Spleen (tissue), 11 donors: ENCODE measurements at regions not wholly inside any gene's neighbourhood (a gene's known extent, or its start where the extent isn't known, plus 50 kb on each side); places are given as distances from the start of the nearest gene placed in this dataset.

Experiments
- DNase-seq: peaks from one replicate; pipeline ENCODE4 v3.0.0-alpha.2; 2020
- H3K27ac ChIP-seq, 8 donors: fragments of 200-600 bp; sonication (generic) in 7 of 8; 1 replicate in 4 of 8; 2 replicates in 4 of 8; pipeline versions ENCODE4 v1.5.0 to v1.8.0; 2016 to 2021; ENCODE audit warnings: inconsistent platforms in 4 of 8, mild to moderate bottlenecking in 4 of 8, moderate library complexity in 1 of 8
- H3K27me3 ChIP-seq, 7 donors: fragments of 200-600 bp; sonication (generic) in 6 of 7; replicated peaks in 1 of 7; 1 replicate in 4 of 7; 2 replicates in 3 of 7; pipeline versions ENCODE4 v1.5.0 to v1.8.0; 2016 to 2021; ENCODE audit warnings: inconsistent platforms in 3 of 7, mild to moderate bottlenecking in 1 of 7
- H3K36me3 ChIP-seq, 6 donors: fragments of 200-600 bp; sonication (generic) in 5 of 6; 1 replicate in 4 of 6; 2 replicates in 2 of 6; pipeline versions ENCODE4 v1.5.0 to v1.8.0; 2016 to 2021; ENCODE audit warnings: inconsistent platforms in 2 of 6
- H3K4me1 ChIP-seq, 6 donors: fragments of 200-600 bp; sonication (generic) in 5 of 6; 1 replicate in 3 of 6; 2 replicates in 3 of 6; pipeline versions ENCODE4 v1.5.0 to v1.8.0; 2016 to 2021; ENCODE audit warnings: inconsistent platforms in 3 of 6
- H3K4me3 ChIP-seq, 8 donors: fragments of 200-600 bp; sonication (generic) in 7 of 8; 1 replicate in 4 of 8; 2 replicates in 4 of 8; pipeline versions ENCODE4 v1.5.0 to v1.8.0; 2016 to 2021; ENCODE audit warnings: inconsistent platforms in 4 of 8, mild to moderate bottlenecking in 4 of 8, moderate library complexity in 2 of 8
- H3K9me3 ChIP-seq, 8 donors: fragments of 200-600 bp; sonication (generic) in 7 of 8; 1 replicate in 4 of 8; 2 replicates in 4 of 8; pipeline versions ENCODE4 v1.5.0 to v1.8.0; 2016 to 2021; ENCODE audit warnings: inconsistent platforms in 4 of 8
- CTCF ChIP-seq, 11 experiments: fragments of 200-600 bp in 7 of 11; fragments of 450-650 bp in 4 of 11; sonication (generic) in 4 of 11; IDR thresholded peaks in 8 of 11; conservative IDR thresholded peaks in 3 of 11; 1 replicate in 7 of 11; 2 replicates in 4 of 11; pipeline versions ENCODE4 v1.4.0 to v1.8.0; 2016 to 2021; ENCODE audit warnings: antibody characterized with exemption in 11 of 11, inconsistent platforms in 4 of 11, mild to moderate bottlenecking in 1 of 11
- POLR2A ChIP-seq, 3 donors: fragments of 450-650 bp; IDR thresholded peaks; one replicate each; pipeline ENCODE4 v1.5.1; 2017; ENCODE audit warnings: antibody characterized with exemption in 3 of 3, mild to moderate bottlenecking in 1 of 3
- POLR2AphosphoS5 ChIP-seq, 3 donors: sonication (generic); formaldehyde crosslinking; IDR thresholded peaks; one replicate each; pipeline ENCODE4 v1.5.1; 2017; ENCODE audit warnings: antibody characterized with exemption in 3 of 3
- WGBS, 5 donors: extraction: QIAGEN DNeasy Blood & Tissue Kit in 3 of 5; methylation state at CpG; one replicate each; pipeline versions ENCODE4 v1.1.5 to v1.1.7; 2013 to 2018; 5-methylcytosine and 5-hydroxymethylcytosine counted together
- intact Hi-C: fragments of 100-400 bp; cut with DNase I; formaldehyde crosslinking; loops from one replicate; pipeline ENCODE4 v1.15.0; 2023; ENCODE audit warnings: low total_unique reads
- donor health status: healthy with polysubstance abuse.
- donor health status: DM: no; HTN: no; CAD: no; lungs with moderate emphysema.
- donor health status: DM: no; HTN: no; CAD: no.
- donor health status: Bipolar disorder and iron deficiency.
- donor health status: healthy.
- donor health status: DM: no; HTN: no; CAD: no.
- donor health status: DM: yes; HTN: yes; CAD: no.

- no peaks in the 10 kb centered on the region for H3K4me1 ChIP-seq
- intact Hi-C loops = no loop called here
- WGBS, 5 donors = 58 to 75% (median 62%) methylated on average over 3 of the region's 3 CpGs
- TF ChIP-seq POLR2AphosphoS5 (IDR thresholded peaks at IDR 0.05) (no peak), POLR2A (IDR thresholded peaks at IDR 0.05) (no peak), CTCF (IDR thresholded peaks at IDR 0.05 in 8 of 11, conservative IDR thresholded peaks at IDR 0.05 in 3 of 11) (no peak)
- no peaks in the 10 kb centered on the region for H3K27me3 ChIP-seq
- H3K27ac ChIP-seq = no peak overlapping the region
- no peak for DNase-seq
- no peaks in the 10 kb centered on the region for H3K36me3 ChIP-seq
- H3K9me3 ChIP-seq = no peaks in the 10 kb centered on the region
- no peak overlapping the region for H3K4me3 ChIP-seq
Observed at GRCh38 chr2:76082509-76082908, 371.8 kb upstream of the GCFC2 start.

- no peaks in the 10 kb centered on the region for H3K36me3 ChIP-seq
- no peaks in the 10 kb centered on the region for H3K9me3 ChIP-seq
- no peaks in the 10 kb centered on the region for H3K27me3 ChIP-seq
- intact Hi-C loops = no loop called here
- TF ChIP-seq POLR2AphosphoS5 (IDR thresholded peaks at IDR 0.05) = no peak
- TF ChIP-seq POLR2A (IDR thresholded peaks at IDR 0.05) = no peak
- no peak for TF ChIP-seq CTCF (IDR thresholded peaks at IDR 0.05 in 8 of 11, conservative IDR thresholded peaks at IDR 0.05 in 3 of 11)
- WGBS, 5 donors = 25 to 43% (median 37%) methylated on average over 2 of the region's 2 CpGs
- no peak overlapping the region for H3K4me3 ChIP-seq
- DNase-seq = no peak
- H3K4me1 ChIP-seq = no peaks in the 10 kb centered on the region
- H3K27ac ChIP-seq = no peak overlapping the region
Observed at GRCh38 chr2:76080154-76080553, 369.4 kb upstream of the GCFC2 start.

- no peak overlapping the region for H3K4me3 ChIP-seq
- intact Hi-C loops = no loop called here
- H3K27me3 ChIP-seq = no peaks in the 10 kb centered on the region
- 68 to 90% (median 85%) methylated on average over 1 of the region's 1 CpG for WGBS, 5 donors
- TF ChIP-seq CTCF (IDR thresholded peaks at IDR 0.05 in 8 of 11, conservative IDR thresholded peaks at IDR 0.05 in 3 of 11) (no peak), POLR2A (IDR thresholded peaks at IDR 0.05) (no peak), POLR2AphosphoS5 (IDR thresholded peaks at IDR 0.05) (no peak)
- no peak for DNase-seq
- peaks cover 0 to 14% (median 0%) of the 10 kb centered on the region in 8 donors for H3K9me3 ChIP-seq
- H3K36me3 ChIP-seq = no peaks in the 10 kb centered on the region
- H3K27ac ChIP-seq = no peak overlapping the region
- H3K4me1 ChIP-seq = no peaks in the 10 kb centered on the region
Observed at GRCh38 chr2:76075126-76075525, 364.4 kb upstream of the GCFC2 start.

GRCh38 chr2:76073992-76074604 lies 363.4 kb upstream of the GCFC2 start:
- no peak for TF ChIP-seq CTCF (IDR thresholded peaks at IDR 0.05 in 8 of 11, conservative IDR thresholded peaks at IDR 0.05 in 3 of 11)
- TF ChIP-seq POLR2AphosphoS5 (IDR thresholded peaks at IDR 0.05) = no peak
- no peak for TF ChIP-seq POLR2A (IDR thresholded peaks at IDR 0.05)
- WGBS, 5 donors = 85 to 93% (median 88%) methylated on average over 3 of the region's 3 CpGs
- Histone ChIP-seq H3K4me1 (no peaks in the 10 kb centered on the region), H3K4me3 (no peak overlapping the region), H3K36me3 (no peaks in the 10 kb centered on the region), H3K27ac (no peak overlapping the region), H3K27me3 (no peaks in the 10 kb centered on the region), H3K9me3 (peaks cover 0 to 21% (median 8%) of the 10 kb centered on the region in 8 donors)
- intact Hi-C loops = no loop called here
- DNase-seq = no peak
